Iris pigment epithelial cell (primary cell): ENCODE measurements at regions not wholly inside any gene's neighbourhood (a gene's known extent, or its start where the extent isn't known, plus 50 kb on each side); places are given as distances from the start of the nearest gene placed in this dataset.
"Not testable (repeated sequence)": the region's sequence is repeated elsewhere in the genome, so short reads cannot be mapped to it uniquely, and the experiment has no call there.

Experiments used
- DNase-seq: peaks from one replicate; pipeline ENCODE4 v3.0.0-alpha.2; 2011; ENCODE audit warnings: low read depth

GRCh38 chr6:156281266-156281665 lies 495.9 kb upstream of the ARID1B start:
- no peak for DNase-seq

DNA sequence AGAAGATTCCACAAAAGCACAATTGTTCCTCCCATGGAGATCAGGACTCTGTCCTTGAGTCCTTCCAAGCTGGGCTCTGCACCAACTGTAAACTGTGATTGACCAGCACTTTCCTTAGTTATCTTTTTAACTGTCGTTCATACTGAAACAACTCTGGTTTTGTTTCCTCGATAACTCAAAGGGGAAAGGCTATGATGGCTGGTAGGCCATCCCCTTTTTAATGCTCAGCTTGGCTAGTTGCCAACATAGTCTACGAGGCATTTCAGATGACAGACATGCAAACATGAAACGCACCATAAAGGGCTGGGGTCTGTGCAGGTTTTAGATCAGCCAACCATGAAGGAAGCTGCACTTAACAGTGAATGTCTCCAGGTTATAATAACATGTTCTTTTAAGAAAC lies 497.1 kb upstream of the ARID1B start:
- no peak for DNase-seq

DNA sequence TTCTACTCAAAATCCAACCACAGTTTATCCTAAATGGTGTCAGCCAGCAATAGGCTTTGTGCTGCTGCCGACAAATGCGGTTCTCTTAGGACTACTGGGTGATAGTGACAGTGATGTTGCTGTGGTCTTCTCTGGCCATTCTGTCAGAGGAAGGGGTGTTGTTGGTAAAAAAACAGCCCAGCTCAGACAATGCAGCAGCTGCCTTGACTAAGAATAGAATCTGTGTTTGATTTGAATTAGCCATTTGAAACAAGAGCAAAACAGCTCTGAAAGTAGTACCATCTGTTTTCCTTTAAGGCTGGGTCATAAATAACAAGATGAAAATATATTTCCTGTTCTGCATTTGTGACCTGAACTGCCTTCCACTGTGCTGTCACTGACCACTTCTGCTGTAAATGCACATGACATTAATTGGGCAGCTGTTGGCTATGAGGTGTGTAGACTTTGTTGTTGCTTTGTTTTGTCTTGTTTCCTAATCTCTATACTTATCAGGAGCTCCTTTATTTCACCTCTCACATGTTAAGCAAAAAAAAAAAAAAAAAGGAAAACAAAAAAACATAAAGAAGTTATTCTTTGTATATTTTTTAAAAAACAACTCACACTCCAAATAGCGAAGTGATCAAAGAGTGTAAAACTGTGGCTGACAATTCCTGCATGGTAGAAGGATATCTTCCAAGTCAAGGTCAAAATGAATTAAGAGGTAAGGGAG lies 497.8 kb upstream of the ARID1B start:
- no peak for DNase-seq

- no peak for DNase-seq
Observed at GRCh38 chr6:156273065-156273711, 504.0 kb upstream of the ARID1B start.

- no peak for DNase-seq
Observed at GRCh38 chr6:156269751-156270369, 507.3 kb upstream of the ARID1B start.

GRCh38 chr6:156268849-156269248 lies 508.3 kb upstream of the ARID1B start:
- DNase-seq = no peak

- no peak for DNase-seq
Observed at GRCh38 chr6:156262014-156262413, 515.2 kb upstream of the ARID1B start.

DNA sequence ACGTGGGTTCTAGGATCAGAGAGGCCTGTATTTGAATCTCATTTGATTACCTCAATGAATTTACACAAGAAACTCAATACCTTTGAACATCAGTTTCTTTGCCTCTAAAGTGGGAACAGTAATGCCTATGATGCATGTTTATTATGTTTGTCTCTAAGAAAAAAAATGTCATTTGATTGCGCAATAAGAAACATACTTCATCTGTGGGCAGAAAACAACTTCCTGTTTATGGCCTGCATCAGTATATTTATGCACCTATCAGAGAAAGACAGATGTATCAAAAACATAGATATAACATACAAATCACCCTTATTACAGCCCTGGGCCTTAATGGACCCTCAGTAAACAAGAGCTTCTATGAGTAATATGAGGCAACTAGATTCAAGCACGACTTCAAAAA lies 516.4 kb upstream of the ARID1B start:
- no peak for DNase-seq

- no peak for DNase-seq
Observed at GRCh38 chr6:156258981-156259380, 518.2 kb upstream of the ARID1B start.

- no peak for DNase-seq
Observed at GRCh38 chr6:156256161-156256560, 521.0 kb upstream of the ARID1B start.

GRCh38 chr6:156254240-156254639 lies 522.9 kb upstream of the ARID1B start:
- no peak for DNase-seq

GRCh38 chr6:156250593-156250992 lies 526.6 kb upstream of the ARID1B start:
- DNase-seq = no peak

DNA sequence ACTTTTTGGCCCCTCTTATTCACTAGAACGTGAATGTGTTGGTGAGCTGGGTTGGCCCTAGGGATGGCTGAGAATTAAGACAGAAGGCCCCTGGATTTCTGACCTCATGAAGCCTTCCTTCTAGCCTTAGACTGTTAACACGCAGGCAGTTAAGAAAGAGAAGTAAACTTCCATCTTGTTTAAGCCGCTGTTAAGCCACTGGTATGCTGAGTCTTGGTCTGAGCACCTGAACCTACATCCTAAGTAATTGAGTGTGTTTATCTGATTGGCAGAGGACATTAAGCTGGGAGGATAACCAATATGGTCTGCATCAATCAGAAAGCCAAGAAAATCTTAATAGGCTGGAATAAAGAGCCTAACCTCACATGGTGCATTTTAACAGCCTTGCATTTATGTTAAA lies 535.0 kb upstream of the ARID1B start:
- DNase-seq = no peak

- DNase-seq = no peak
Observed at GRCh38 chr6:156231026-156231765, 546.0 kb upstream of the ARID1B start.

GRCh38 chr6:156219973-156220372 lies 557.2 kb upstream of the ARID1B start:
- DNase-seq = no peak

DNA sequence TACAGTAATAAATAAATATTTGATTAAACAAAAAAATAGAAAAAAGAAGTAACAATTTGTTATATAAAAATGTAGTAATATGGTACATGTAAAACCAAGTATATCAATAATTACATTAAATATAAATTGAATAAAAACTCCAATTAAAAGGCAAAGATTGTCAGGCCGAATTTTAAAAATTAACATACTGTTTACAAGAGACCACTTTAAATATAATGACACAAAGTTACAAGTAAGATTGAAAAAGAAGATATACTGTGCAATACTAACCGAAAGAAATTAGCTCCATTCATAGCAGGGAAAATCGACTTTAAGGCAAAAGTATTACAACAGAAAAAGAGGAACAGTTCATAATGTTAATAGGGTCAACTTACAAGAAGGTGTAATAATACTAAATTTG lies 571.5 kb upstream of the ARID1B start:
- DNase-seq = no peak

GRCh38 chr6:156199182-156199581 lies 578.0 kb upstream of the ARID1B start:
- DNase-seq = no peak

- no peak for DNase-seq
Observed at GRCh38 chr6:156197513-156197912, 579.7 kb upstream of the ARID1B start.

GRCh38 chr6:156194981-156195380 lies 582.2 kb upstream of the ARID1B start:
- DNase-seq = no peak

DNA sequence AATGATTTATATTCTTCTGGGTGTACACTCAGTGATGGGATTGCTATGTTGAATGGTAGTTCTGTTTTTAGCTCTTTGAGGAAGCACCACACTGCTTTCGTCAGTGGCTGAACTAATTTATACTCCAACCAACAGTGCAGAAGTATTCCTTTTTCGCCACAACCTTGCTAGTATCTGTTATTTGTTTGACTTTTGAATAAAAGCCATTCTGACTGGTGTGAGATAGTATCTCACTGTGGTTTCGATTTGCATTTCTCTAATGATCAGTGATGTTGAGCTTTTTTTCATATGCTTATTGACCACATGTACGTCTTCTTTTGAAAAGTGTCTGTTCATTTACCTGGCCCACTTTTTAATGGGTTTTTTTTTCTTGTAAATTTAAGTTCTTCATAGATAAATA lies 583.8 kb upstream of the ARID1B start:
- DNase-seq = no peak

GRCh38 chr6:156191895-156192294 lies 585.3 kb upstream of the ARID1B start:
- DNase-seq = no peak

- not testable (repeated sequence) for DNase-seq
Observed at GRCh38 chr6:156191390-156191789, 585.8 kb upstream of the ARID1B start.

DNA sequence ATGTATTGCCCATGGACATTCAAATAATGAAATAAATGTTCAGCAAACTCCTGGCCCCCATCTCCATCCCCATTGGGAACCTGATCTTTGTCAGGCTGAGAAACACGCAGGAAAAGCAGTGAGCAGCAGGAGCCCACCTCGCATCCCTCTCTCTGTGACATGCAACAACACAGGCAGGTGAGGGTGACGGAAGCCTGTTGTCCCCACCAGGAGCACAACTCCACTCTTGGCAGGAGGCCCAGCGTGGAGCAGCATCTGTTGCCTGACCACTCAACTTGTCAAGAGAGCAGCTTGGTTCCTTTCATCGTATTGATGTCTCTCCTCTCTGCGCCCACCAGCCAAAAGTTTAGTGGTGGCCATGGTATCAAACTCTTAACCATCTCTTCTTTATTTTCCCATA lies 586.9 kb upstream of the ARID1B start:
- no peak for DNase-seq
